HG02981 (cell line): ENCODE measurements at regions not wholly inside any gene's neighbourhood (a gene's known extent, or its start where the extent isn't known, plus 50 kb on each side); places are given as distances from the start of the nearest gene placed in this dataset.
"Not testable (repeated sequence)": the region's sequence is repeated elsewhere in the genome, so short reads cannot be mapped to it uniquely, and the experiment has no call there.

ENCODE experiments used
- ATAC-seq: cut with Tn5 transposase; IDR thresholded peaks from one replicate; pipeline ENCODE4 v1.9.1; 2021; ENCODE audit warnings: mild to moderate bottlenecking, moderate library complexity; ENCODE audit not compliant: unreplicated experiment

DNA sequence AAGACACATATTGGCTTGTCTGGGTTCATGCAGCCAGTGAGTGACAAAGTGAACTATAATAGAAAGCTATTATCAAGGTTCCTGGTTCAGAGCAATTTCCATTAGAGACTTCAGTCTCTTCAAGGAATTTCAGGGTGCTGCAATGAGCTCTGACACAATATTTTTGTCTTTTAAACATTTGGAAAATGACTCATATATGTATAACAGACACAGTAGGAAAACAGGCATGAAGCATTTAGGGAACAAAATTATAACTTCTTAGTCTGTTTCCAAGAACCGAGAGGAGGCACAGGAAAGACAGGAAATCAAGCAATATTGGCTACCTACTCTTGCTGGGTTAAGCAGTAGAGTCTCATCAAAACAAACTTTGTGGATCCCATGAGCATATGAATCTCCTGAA is 170.4 kb downstream of the PTPRC start:
- no peak for ATAC-seq

- no peak for ATAC-seq
These were observed 172.6 kb downstream of the PTPRC start for GRCh38 chr1:198811449-198811848.

DNA sequence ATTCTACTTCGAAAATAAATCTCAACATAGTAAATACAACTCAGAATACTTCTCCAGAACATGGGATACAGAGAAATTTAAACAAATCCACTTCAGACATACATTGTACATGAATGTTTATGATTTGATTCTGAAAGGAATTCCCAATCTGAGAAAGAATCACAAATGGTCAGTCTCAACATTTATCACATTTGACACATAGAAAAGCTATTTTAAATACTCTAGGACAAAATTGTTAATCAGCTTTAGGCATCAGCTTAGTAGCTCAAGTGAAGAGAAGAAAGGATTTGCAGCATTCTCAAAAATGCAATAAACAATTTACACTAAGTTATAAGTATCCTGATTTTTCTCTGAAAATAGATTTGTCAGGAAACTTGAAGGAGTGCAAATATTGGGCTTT is 184.8 kb downstream of the PTPRC start:
- ATAC-seq: no peak

DNA sequence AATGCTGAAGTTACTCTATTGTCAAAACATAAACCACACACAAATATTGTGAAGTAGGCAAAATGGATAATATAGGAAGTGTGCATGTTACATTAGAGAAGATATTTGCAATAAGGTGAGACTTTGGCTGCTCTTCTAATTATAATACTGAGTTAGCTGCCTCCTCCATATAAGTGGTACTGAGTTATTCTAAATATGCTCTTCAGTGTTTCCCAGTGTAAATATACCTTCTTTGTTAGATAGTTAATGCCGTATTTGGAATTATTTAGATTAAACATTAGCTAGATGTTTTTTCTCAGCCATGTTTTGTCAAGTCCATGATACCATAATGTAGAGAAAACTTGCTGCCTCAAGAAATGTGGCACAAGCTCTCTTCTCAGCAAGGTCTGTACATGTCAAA is 186.4 kb downstream of the PTPRC start:
- ATAC-seq: no peak

DNA sequence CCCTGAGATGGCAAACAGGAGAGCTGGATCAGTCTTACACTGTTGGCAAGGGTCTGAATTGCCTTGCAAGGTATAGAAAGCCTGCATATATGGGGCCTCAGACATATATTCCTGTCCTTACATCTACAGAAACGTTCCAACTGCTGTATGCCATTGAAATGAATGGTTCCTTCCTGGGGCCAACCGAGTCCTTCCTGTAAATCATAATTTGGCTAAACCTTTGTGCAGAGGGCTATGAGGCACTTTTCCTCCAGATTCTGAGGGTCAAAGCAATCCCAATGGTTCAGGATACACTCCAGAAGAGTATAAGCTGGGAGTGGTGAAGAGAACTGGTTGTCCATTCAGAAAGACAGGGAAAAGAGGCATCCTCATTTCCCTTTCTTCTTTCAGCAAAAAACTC is 190.5 kb downstream of the PTPRC start:
- no peak for ATAC-seq

DNA sequence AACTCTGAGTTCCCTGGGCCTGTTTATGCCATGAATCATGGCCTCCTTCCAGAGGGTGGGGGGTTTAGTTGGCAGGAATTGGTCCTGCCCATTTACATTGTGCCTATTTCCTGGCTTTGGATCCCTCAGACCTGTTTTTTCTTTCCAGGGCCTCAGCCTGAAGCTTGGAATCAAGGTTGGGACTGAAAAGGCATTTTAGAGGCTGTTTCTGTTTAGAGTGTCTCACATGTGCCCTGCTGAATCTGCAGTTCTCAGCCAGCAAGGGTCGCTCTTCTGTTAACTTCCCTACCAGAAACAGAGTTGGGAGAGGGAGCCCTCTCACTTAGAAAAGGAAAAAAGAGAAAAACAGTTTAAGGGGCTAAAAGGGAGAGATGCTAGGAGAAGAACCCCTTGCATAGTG is 191.1 kb downstream of the PTPRC start:
- ATAC-seq: no peak

- ATAC-seq: no peak
These were observed 191.6 kb downstream of the PTPRC start for GRCh38 chr1:198830412-198830811.

GRCh38 chr1:198833706-198834503 is 195.1 kb downstream of the PTPRC start:
- no peak for ATAC-seq

- no peak for ATAC-seq
These were observed 198.6 kb downstream of the PTPRC start for GRCh38 chr1:198837278-198838021.

- ATAC-seq: no peak
These were observed 199.1 kb downstream of the PTPRC start for GRCh38 chr1:198838022-198838342.

DNA sequence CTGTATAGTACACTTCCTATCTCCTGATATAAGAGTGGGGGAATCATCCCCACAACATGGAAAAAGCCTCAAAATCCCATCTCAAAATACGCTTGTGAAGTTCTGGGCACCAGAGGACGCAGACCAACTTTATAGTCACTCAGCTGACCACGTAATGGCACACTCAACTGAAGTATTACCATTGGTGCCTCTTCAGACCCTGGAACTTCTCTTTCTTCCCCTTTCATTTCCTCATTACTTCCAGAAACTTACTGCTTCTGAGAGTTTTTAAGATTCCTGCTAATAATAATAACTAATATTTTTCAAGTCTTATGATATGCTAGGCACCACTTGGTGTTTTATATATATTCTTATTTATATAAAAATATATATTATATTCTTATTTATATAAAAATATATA is 202.6 kb downstream of the PTPRC start:
- no peak for ATAC-seq

- ATAC-seq: no peak
These were observed 203.8 kb downstream of the PTPRC start for GRCh38 chr1:198842686-198843085.

GRCh38 chr1:198845271-198845670 is 206.4 kb downstream of the PTPRC start:
- no peak for ATAC-seq

DNA sequence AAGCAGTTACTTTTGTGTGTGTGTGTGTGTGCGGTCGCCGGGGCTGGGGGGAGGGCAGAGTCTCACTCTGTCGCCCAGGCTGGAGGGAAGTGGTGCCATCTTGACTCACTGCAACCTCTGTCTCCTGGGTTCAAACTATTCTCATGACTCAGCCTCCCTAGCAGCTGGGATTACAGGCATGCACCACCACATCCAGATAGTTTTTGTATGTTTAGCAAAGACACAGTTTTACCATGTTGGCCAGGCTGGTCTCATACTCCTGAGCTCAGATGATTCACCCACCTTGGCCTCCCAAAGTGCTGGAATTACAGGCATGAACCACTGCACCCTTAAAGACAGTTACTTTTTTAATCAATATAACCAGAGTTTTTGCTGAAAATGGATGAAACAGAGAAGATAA is 207.0 kb downstream of the PTPRC start:
- ATAC-seq: no peak

DNA sequence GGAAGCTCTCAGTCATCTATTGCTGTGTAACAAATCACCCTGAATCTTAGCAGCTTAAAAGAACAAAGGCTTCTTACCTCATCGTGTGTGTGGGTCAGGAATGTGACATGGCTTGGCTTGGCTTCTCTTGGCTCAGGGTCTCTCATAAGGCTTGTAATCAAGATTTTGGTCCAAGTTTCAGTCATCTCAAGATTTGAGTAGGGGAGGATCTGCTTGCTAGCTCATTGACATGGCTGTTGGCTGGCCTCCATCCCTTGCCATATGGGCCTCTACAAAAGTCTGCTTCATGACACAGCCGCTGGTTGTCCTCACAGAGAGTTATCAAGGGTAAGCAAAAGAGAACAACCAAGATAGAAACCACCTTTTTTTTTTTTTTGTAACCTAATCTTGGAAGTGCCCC is 207.7 kb downstream of the PTPRC start:
- ATAC-seq: no peak

GRCh38 chr1:198848206-198848605 is 209.4 kb downstream of the PTPRC start:
- no peak for ATAC-seq

DNA sequence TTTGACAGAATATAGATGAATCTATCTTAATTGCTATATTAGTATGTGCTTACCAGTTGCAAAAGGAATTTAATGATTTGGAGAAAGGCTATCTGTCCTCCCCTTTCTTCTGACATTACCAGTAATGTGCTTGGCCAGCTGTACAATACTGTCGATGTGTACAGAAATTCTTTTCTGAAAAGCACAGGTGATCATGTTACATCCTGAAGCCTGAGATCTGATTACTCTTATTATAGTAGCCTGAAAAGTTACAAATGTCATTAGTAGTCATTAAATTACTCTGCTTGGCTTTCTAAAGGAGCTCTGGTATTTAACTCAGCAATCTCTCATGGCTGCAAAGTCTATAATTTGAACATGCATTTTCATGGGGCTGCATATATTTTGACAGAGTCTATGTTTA is 209.8 kb downstream of the PTPRC start:
- ATAC-seq: no peak

GRCh38 chr1:198849093-198849492 is 210.3 kb downstream of the PTPRC start:
- ATAC-seq: no peak

DNA sequence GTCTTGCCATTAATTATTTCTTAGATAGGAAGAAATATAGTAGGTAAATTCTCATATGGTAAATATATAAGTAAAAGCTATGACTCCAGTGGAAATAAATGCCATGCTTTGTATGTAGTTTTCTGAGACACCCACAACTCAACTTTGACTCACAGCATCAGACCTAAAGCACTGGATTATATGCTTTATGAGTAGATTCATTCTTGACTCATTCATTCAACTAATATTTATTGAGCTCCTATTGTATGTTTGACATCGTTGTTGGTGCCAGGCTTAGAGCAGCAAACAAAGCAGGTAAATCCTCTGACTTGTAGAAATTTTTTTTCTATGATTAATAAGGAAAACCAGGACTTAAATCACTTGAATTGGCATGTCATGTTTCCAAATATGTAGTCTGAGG is 211.4 kb downstream of the PTPRC start:
- no peak for ATAC-seq

GRCh38 chr1:198850966-198851365 is 212.1 kb downstream of the PTPRC start:
- ATAC-seq: not testable (repeated sequence)

- no peak for ATAC-seq
These were observed 217.8 kb downstream of the PTPRC start for GRCh38 chr1:198856601-198857000.

GRCh38 chr1:198858033-198858432 is 219.2 kb downstream of the PTPRC start:
- ATAC-seq: no peak

GRCh38 chr1:198860371-198860770 is 221.5 kb downstream of the PTPRC start:
- ATAC-seq: no peak
